DLD1 (cell line): ENCODE measurements at regions not wholly inside any gene's neighbourhood (a gene's known extent, or its start where the extent isn't known, plus 50 kb on each side); places are given as distances from the start of the nearest gene placed in this dataset.
"Not testable (repeated sequence)": the region's sequence is repeated elsewhere in the genome, so short reads cannot be mapped to it uniquely, and the experiment has no call there.

ENCODE experiments used
- in situ Hi-C: cut with HindIII; loops from 2 replicates; pipeline ENCODE4 v1.10.0; 2017; ENCODE audit warnings: low sequenced_read_pairs

DNA sequence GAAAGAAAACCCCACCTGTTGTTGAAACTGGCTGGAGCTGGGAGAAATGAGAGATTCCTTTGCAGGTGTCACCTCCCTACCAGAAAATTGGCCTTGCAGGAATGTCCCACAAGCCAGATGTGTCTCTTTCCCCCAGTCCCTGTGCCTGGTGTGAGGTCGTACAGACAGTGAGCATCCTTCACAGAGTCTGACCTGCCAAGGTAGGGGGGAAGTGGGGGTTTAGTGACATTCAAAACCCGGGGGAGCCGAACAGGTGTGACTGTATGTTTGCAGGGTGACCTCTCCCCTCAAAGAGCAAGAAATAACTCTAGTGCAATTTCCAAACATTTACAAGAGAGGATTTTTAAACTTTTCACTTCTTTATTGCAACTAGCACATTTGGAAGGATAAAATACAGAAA, 117.7 kb upstream of the SULF2 start:
- in situ Hi-C loops = not testable (repeated sequence)

DNA sequence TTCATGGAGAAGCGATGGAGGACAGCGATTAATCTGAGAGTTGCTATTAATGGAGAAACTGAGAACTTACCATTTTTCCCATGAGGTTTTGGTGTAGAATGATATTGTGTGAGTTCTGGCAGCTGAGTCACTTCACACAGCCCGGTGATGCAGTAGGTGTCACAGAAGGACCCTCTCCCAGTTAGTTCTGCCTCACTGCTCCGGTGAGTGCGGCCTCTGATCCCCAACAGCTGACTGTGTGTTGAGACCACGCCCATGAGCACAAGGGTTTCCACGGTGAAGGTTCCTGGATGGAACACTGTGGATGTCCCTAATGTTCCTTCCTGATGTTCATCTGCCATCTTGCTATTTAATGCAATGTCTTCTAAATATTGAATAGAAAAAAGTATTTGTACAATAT, 114.0 kb upstream of the SULF2 start:
- in situ Hi-C loops = not testable (repeated sequence)

DNA sequence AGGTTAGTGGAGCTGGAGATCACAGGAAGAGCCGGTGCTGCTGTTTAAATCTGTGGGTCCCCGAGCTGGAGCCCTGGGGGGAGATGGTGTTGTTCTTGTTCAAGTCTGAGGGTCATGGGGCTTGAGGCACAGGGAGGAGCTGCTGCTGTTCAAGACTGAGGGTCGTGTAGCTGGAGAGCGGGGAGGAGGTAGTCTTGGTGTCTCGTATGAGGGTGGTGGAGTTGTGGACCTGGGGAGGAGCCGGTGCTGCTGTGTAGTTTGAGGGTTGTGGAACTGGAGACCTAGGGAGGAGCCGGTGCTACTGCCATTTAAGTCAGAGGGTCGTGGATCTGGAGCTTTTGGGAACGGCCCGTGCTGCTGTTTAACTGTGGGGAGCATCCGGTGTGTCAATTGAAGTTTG, 112.2 kb upstream of the SULF2 start:
- in situ Hi-C loops = no loop called here

DNA sequence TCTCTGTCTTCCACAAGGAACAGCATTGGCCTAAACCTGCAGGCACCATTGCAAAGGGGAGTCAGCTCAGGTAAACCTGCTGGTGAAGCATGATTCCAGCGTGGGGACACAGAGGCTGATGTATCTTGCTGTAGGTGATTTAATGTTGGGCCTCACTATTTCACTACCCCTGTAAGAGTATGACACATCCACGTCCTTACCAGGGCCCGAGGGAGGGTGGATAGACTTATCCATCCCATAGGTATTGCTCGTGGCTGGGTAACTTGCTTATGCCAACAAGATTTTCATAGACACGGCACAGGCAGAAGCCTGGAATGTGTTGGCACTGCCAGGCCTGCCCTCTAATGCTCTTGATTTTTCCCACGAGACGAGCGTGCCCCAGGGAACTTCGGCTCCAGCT, 107.4 kb upstream of the SULF2 start:
- in situ Hi-C loops = not testable (repeated sequence)

DNA sequence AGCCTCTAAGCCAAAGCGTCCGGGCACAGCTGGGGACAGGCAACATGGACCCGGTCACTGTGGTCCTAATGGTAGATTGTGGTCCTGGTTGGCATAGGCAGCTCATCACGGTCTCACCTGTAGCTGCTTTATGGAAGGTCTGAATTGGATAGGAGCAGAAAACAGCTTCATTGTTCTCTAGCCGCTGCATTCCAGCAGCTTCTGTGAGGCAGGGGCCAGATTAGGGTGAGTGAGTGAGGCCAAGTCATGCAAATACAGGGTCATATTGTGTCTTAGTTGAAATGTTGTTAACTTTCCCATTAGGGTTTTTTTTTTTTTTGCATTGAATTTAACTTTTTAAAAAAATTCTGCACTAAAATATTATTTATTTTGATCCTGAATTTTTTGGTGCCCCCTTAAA, 105.4 kb upstream of the SULF2 start:
- in situ Hi-C loops = not testable (repeated sequence)

DNA sequence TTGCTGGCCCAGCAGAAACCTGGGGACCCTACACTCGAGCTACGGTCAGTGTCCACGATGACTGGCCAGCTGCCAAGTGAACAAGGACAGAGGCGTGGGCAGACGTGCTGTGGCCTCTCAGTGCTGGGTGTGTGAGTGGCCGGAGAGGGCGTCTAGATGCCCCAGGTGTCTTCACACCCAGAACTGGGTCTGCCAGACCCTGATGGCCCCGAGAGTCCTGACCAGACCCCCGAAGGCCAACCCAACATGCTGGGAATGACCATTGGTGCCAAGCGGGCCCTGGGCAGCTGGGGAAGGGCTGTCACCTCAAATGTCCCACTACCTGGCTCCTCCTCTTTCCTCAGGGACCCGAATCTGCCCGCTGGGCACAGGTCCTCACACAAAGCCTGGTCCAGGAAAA, 104.5 kb upstream of the SULF2 start:
- in situ Hi-C loops = not testable (repeated sequence)

DNA sequence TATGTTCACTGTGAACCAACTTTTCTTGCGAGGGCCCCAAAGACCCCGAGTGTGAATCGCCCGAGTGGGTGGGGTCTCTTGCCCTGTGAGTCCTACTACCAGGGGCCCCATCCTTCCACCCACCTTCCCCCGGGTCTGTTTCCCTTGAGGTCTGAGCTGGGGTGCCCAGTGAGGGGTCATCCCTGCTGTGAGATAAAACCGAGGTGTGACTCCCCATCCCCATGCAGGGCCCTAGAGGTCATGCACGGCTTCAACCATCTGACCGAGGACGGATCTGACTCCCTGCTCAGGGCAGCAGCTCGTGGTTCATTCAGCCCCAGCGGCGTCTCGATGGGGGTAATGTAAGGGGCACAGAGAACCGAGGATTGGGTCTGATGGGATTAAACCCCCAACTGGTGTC, 103.1 kb upstream of the SULF2 start:
- in situ Hi-C loops = no loop called here

DNA sequence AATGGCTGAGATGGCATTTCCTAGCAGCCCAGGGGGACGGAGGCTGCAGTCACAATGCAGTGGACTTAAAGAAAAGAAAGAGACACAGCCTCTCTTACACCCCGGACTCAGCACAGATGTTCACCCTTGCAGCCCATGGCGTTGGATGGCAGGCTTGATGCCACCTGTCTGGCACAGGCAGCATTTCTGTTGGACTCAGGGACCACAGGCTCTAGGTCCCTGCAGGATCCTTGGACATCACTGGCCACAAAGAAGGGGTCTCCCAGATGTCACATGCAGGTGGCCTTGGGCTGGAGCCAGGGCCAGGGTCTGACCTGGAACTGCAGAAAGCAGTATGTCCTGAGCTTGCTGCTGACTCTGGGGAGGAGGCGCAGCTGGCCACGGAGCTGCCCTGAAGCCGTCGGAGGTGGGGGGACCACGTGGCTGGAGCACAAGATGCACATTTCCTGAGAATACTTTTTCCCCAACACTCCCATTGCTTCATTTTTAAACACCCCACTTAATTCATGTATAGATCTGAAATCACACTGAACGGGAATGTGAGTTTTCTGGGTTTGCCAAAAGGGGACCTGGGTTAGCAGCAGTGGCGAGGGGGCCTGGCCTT, 102.3 kb upstream of the SULF2 start:
- in situ Hi-C loops = no loop called here

DNA sequence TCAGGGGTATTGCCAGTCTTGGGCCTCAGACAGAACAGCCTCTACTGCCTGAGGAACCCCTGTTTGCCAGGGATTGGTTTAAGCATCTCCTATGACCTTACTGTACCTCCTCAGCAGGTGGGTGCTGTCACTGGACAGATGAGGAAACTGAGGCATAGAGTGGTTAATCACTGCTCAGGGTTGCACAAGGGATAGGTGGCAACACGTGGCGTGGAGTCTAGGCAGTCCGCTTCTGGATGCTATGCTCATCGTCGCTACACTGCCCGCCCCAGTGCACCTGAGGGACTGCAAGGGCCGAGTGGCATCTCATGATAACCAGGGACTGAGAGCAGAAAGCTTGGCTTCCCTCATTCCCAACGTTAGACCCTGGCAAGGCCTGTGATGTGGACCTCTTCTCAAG, 101.8 kb upstream of the SULF2 start:
- in situ Hi-C loops = no loop called here

DNA sequence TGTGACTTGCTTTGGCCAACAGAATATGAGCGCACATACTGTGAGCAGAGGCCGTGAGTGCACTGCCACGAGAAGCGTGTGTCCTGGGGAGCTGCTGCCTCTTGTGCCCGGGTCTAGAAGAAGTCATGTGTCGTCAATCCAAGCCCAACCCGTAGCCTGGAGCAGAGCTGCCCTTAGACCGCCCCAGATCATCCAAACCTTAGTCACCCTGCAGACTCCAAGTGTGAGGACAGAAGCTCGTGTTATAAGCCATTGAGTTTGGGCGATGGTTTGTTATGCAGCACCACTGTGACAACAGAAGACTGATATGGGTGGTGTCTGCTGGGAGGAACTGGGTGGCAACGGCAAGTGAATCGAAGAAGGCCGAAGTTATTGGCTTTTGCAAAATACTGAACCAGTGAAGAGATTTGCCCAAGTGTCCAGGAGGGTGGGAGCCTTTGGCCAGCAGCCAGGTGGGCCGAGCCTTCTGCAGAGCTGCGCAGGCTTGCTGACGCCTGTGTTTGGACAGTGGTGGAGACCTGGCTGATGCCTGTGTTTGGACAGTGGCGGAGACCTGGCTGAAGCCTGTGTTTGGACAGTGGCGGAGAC, 101.3 kb upstream of the SULF2 start:
- in situ Hi-C loops = no loop called here

DNA sequence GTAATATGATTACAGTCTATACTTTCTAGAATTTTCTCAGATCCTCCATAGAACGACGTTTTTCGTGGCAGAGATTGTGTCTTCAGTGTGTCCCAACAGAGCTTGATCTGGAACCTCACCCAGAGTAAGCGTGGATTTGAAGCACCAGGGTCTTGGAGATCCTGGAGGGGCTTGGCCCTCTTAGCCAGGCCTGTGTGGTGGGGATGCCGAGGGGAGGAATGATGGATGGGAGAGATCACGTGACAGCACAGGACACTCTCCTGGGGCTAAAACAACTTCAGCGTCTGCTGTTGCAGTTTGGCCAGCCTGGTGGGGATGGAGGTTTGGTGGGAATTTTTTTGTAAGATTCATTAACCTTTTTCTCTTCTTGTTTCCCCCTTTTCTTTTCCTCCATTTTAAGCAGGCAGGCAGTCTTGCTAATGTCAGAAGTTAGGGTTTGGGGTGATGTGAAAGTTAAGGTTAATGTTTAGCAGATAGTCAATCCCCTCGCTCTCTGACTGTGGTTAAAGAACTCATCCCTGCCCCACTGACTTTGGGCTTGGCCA, 100.7 kb upstream of the SULF2 start:
- in situ Hi-C loops = no loop called here

DNA sequence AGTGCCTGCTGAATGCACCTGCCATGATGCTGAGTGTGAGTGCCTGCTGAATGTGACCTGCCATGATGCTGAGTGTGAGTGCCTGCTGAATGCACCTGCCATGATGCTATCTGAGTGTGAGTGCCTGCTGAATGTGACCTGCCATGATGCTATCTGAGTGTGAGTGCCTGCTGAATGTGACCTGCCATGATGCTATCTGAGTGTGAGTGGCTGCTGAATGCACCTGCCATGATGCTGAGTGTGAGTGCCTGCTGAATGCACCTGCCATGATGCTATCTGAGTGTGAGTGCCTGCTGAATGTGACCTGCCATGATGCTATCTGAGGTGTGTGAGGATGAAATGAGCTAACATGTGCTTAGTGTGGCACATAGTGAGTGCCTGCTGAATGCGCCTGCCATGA, 98.7 kb upstream of the SULF2 start:
- in situ Hi-C loops = not testable (repeated sequence)

DNA sequence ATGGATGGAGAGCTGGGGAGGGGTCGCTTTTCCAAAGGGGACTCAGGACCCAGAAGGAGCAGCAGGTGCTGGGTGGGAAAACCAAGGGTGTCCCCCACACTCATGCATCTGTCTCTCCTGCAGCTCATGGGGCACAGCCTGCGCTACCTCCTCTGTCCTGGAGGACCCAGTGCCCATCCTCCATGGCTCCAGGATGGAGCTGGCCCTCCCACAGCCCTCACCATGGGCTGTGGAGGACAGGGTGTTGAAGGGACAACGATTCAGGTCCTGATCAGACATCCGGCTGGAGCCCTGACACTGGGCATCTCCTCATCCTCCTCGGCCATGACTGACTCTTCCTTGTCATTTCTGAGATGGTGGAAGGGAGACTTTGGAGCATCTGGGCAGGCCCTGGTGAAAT, 97.9 kb upstream of the SULF2 start:
- in situ Hi-C loops = no loop called here

DNA sequence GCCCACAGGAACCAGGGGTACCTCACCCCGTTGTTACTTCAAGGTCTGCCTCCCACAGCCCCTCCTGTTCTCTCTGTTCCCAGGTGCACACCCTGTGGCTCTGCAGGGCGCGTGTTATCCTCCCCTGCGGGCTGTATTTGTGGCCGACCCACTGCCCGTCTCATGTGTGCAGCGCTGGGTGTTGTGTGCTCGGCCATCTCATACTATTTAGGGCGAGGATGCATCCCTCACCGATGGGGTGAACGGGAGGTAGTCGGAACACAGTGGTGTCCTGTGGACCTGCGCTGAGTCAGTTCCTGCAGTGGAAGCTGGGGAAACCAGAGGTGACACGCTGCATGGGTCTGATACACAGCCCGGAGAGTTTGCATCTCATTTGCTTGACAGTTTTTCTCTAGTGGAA, 94.5 kb upstream of the SULF2 start:
- in situ Hi-C loops = no loop called here

DNA sequence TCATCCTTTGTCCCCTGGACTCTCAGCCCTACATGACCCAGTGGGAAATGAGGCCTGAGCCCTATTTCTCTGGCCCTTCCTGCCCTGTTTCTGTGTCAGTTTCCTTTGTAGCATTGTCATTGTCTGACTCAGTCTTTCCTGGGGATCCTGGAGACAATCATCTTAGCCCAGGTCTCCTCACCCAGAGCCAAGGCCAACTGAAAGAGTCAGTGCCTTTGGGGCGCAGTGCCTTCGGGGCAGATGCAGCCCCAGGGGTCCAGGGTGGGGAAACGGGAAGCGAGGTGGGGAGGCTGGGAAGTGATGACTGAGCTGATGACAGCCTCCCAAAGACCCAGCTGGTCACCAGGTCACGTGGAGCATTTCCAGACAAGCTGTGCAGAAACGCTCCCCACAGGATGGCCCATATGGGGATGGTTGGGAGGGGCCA, 93.3 kb upstream of the SULF2 start:
- in situ Hi-C loops = no loop called here

DNA sequence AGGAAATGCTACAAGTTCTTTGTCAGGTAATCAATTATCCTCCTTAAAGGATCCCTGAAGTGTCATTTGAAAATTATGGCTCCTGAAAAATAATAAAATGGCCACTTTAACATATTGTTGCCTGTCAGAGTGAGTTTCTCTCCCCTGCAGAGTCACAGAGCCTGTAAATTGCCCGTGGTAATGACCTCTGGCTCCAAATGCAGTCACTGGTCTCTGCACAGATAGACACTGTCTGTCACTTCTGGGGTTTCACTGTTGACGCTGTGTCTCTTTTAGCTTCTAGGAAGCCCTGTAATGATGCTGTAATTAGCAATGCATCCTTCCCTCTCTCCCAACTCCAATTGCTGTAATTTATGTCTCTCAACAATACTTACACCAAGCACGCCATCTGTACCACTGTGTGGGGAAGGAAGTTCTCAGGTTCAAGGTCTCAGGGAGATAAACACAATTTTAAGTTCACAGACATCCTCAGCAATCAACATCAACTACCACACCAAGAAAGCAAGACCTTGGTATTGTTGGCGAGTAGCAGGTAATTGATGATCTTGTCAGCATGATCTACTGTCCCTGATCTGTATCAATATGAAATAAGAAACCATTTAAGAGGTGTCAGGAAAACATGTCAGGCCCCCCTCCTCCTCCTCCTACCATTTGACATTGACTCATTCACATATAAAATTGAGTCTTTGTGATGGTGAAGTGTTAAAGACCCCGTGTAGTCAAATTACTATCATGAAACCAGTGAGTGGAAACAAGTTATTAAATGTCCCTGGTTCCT, 91.2 kb upstream of the SULF2 start:
- in situ Hi-C loops = no loop called here

DNA sequence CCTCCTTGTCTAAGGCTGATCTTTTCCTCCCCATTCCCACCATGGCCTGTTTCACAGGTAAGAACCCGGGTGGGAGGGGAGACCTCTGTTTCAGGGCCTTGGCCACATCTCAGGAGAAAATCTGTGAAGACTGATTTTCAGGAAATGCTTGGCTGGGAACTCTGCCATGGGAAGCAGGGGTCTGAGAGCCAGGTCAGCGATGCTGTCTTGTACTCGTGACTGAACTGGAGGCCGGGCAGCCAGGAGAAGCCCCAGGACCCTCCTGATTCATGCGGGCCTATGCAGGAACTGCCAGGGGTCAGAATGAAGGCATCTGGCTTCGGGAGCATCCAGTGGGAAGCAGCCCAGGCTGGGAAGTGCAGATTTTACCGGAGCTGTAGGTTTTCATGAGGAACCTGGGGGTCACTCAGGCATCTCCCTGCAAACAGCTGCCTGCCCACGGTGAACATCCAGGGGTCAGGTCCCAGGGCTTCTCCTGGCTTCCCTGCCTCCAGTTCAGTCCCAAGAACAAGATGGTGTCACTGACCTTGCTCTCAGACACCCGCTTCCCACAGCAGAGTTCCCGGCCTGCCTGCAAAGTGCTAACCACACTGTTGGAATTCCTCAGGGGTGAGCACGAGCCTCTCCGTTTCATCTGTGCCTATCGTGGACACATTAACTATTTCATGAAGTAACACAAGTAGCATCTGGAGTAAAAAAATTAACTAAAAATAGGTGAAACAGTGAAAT, 90.2 kb upstream of the SULF2 start:
- in situ Hi-C loops = no loop called here

DNA sequence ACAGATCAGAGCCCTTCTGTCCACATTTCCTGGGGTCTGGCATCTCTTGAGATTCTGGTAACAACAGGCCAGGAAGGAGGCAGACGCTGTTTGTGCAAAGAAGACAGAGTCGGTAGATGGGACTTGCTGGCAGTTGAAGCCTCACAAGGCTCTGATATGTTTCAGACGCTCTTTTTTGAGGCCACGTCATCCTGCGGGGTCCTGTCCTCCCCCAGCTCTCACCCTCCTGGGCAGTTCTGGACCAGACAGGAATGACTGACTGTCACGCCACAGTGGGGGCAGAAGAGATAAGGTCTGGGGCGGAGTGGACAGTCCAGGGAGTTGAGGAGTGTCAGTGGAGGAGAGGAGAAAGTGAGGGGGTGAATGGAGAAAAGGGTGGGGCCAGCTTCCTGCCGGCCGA, 87.1 kb upstream of the SULF2 start:
- in situ Hi-C loops = no loop called here

DNA sequence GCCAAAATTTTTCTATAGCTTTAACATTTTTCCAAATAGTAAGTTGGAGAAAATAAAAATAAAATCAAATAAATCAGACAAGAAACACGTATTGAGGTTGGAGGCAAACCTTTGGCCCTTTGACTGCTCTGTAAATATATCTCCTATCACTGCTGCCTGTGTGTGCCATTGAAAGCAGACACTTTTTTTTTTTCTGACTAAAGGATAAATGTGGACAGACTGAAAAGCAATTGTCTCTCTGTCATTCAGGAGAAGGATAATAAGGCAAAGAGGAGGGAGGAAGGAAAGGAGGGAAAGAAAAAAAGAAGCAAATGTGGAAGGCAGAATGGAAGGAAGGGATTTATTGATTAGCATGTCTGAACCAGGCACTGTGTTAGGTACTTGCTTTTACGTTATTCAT, 85.2 kb upstream of the SULF2 start:
- in situ Hi-C loops = no loop called here

DNA sequence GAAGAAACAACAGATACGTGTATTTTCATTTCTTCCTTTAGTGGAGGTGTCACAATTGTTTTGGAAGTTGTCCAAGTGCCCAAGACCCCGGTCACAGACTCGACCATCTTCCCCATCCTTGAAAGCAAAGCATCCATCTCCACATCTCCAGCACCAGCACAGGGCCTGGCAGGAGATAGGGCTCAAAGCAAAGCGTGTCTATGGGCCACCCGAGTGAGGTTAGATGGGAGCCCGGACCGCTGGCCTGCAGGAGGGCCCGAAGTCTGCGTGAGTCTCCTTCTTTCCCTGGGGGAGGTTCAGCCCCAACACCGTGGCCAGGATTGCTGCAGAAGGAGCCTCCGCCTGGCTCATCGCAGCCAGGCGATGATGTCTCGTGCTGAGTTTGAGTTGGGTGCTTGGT, 83.5 kb upstream of the SULF2 start:
- in situ Hi-C loops = no loop called here

DNA sequence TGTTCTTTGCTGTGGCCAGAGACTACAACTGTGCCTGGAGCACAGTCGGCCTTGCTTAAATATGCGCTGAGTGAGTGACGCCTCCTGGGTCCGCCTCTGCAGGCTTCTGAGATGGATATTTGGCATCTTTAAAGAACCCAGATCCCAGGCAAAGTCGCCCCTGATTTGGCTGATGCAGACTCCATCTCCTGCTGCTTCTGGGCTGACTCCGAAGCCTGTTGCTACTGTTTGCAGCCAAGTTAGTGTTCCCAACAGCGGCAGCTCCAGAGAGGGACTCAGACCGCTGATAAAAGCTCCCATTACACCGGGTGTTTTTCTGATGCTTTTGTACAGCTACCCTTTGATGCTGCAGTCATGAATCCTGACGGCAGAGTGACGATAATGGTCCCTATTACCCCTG, 83.0 kb upstream of the SULF2 start:
- in situ Hi-C loops = no loop called here

DNA sequence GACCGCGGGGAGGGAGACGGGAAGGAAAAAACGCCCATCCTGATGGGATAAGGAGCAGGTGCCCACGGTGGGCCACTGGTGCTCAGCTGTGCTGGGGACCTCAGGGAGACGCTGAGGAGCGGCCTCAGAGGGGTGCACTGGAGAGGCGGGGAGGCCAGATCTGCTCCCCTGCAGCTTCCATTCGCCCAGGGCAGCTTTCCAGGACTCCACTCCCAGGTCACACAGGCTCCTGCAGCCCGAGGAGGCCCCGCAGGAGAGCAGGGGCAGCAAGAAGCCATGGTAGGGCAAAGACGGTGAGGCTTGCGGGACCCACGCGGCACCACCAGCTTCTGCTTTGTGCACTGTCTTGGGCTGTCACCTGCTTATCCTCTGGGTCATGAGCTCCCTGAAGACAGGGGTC, 82.5 kb upstream of the SULF2 start:
- in situ Hi-C loops = no loop called here
